GM12801 (cell line): ENCODE measurements at regions not wholly inside any gene's neighbourhood (a gene's known extent, or its start where the extent isn't known, plus 50 kb on each side); places are given as distances from the start of the nearest gene placed in this dataset.

Experiments used
- TF ChIP-seq, protein P1 (sequence below): IDR thresholded peaks from one replicate; pipeline ENCODE4 v1.5.1; 2011; ENCODE audit warnings: control low read depth; ENCODE audit not compliant: insufficient read length; ENCODE audit errors: extremely low read depth

DNA sequence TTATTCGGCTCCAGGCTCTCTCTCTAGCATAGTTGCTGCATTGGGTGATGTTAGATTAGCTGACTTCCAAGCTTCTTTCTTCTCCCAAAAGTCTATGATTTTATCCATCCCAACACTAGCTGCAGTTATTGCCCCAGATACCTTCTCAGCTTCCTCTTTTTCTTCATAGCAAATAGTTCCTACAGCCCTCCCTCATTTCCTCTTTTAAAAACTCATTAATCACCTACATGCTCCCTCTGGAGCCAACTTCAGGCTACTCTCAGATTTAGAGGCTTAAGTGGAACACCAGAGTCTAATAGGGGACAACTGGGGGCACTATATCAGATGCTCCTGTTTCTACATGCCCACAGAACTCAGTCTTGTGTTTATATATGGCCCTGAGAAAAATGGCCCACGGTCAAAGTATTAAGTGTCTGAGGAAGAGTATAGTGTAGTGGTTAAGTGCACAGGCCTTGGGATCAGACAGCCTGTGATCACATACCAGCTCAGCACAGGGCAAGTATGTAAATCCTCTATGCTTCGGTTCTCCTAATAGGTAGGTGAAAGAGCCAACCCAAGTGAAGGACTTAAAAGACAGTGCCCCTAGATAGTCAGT is 241.9 kb upstream of the SLC14A2 start:
- TF ChIP-seq, protein P1, sequence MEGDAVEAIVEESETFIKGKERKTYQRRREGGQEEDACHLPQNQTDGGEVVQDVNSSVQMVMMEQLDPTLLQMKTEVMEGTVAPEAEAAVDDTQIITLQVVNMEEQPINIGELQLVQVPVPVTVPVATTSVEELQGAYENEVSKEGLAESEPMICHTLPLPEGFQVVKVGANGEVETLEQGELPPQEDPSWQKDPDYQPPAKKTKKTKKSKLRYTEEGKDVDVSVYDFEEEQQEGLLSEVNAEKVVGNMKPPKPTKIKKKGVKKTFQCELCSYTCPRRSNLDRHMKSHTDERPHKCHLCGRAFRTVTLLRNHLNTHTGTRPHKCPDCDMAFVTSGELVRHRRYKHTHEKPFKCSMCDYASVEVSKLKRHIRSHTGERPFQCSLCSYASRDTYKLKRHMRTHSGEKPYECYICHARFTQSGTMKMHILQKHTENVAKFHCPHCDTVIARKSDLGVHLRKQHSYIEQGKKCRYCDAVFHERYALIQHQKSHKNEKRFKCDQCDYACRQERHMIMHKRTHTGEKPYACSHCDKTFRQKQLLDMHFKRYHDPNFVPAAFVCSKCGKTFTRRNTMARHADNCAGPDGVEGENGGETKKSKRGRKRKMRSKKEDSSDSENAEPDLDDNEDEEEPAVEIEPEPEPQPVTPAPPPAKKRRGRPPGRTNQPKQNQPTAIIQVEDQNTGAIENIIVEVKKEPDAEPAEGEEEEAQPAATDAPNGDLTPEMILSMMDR: no peak

DNA sequence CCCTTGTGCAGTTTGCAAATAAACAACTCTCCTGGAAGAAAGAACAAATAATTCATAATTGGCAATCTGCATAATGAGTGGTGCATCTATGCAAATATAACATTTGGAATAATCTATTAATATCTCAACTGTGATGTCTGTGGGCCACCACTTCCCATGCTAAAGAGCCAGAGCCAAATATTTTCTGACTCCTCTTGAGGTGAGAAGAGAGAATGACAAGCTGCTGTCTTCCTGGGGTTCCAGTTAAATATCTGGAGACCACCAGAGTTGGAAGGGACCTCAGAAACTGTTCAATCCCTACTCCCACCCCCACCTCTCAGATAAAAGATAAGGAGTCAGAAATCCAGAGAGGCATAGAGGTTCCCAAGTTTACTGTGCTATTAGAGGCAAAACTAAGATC is 241.0 kb upstream of the SLC14A2 start:
- TF ChIP-seq, protein P1: no peak

DNA sequence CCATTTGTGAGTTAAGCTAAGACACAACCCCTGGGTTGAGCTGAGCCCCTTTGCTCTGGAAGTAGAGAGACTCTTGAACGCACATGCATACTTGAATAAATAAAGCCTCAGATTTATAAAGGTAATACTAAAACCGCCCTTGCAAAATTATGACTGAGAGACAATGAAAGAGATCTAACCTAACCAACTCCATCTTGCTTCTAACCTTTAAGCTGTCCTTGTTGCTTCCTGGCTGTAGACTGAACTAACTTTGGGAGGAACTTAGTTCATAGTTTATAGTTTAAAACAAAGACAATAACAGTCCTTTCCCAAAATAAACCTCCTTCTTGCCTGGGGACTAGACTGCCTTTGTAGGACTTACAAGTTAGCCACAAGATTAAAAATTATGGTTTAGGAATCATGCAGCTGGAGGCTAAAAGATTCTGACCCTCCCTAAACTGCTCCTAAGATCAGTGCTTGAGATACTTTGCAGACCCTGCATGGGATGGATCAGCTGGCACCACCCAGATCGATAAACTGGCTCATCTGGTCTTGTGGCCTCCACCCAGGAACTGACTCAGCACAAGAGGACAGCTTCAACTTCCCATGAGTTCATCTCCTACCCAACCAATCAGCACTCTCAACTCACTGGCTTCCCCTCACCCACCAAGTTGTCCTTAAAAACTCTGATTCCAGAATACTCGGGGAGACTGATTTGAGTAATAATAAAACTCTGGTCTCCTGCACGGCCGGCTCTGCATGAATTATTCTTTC is 240.2 kb upstream of the SLC14A2 start:
- TF ChIP-seq, protein P1: no peak

DNA sequence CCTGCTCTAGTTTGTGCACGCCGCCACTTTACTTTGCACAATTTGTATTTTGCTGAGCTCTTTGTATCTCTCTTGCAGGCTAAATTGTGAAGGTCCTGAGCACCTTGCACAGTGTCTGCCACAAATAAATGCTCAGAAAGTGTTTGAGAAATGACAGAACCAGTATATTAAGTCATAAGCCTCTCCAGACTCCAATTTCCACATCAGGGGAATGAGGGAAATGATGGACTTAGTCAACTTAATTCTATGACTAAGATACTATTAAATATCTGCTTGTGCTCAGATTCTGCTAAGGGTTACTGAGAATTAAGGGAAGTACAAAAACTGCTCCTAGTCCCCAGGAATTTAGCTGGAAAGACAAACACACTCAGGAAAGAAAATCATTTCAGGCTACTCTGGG is 239.1 kb upstream of the SLC14A2 start:
- TF ChIP-seq, protein P1: no peak

DNA sequence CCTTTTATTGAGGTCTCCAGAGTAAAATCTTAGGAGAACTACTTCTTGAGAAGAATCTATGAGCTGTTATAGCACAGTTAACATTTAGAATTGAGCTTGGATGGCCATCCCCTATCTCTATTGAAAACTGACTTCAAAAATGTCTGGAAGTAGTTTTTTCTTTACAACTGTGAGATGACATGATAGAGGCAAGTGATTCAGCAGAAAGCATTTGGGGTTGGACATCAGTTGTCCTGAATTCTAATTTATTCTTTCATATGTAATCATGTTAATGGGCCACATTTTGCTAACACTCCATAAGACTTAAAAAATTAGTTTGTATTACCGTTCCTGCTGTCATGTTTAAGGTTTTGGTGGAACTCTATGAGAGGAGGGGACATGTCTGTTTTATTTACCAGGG is 237.0 kb upstream of the SLC14A2 start:
- TF ChIP-seq, protein P1: no peak

GRCh38 chr18:45378933-45379332 is 236.3 kb upstream of the SLC14A2 start:
- TF ChIP-seq, protein P1: no peak

DNA sequence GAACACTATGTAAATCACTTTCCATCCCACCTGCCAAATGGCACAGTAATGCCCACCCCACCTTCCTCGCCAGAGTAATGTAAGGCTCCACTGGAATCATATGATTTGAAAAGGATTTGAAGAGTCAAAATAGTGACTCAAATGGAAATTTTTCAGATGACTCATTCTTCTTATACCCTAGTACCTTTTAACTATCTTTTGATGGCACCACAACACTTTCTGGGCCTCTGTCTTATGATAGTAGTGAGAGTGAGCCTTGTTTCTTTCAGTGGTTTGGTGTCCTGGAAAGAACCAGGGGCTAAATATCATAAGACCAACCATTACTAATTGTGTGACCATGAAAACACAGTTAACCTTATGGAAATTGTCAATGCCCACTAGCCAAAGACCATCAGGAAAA is 235.4 kb upstream of the SLC14A2 start:
- TF ChIP-seq, protein P1: no peak
